ENCODE measurements at regions not wholly inside any gene's neighbourhood (a gene's known extent, or its start where the extent isn't known, plus 50 kb on each side); places are given as distances from the start of the nearest gene placed in this dataset.

DNA sequence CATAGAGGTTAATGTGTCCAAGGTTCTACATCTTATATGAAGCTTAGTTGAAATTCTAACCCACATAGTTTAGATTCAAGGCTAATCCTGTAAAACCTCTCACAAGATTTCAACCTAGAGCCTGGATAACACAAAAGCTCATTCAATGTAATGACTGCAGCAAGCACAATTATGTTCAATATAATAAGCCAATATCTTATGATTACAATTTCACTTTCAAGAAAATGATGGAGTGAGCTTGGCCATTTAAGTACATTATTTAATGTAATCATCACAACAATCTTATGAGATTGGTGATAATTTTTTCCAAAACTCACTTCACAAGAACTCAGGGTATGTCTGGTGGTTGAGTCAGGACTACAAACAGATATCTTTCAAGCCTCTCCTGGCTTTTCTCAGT, 1140.8 kb upstream of the WWC1 start (continued):
- TF ChIP-seq, protein P1, sequence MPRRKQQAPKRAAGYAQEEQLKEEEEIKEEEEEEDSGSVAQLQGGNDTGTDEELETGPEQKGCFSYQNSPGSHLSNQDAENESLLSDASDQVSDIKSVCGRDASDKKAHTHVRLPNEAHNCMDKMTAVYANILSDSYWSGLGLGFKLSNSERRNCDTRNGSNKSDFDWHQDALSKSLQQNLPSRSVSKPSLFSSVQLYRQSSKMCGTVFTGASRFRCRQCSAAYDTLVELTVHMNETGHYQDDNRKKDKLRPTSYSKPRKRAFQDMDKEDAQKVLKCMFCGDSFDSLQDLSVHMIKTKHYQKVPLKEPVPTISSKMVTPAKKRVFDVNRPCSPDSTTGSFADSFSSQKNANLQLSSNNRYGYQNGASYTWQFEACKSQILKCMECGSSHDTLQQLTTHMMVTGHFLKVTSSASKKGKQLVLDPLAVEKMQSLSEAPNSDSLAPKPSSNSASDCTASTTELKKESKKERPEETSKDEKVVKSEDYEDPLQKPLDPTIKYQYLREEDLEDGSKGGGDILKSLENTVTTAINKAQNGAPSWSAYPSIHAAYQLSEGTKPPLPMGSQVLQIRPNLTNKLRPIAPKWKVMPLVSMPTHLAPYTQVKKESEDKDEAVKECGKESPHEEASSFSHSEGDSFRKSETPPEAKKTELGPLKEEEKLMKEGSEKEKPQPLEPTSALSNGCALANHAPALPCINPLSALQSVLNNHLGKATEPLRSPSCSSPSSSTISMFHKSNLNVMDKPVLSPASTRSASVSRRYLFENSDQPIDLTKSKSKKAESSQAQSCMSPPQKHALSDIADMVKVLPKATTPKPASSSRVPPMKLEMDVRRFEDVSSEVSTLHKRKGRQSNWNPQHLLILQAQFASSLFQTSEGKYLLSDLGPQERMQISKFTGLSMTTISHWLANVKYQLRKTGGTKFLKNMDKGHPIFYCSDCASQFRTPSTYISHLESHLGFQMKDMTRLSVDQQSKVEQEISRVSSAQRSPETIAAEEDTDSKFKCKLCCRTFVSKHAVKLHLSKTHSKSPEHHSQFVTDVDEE (CRISPR knock-in tag; IDR thresholded peaks at IDR 0.05), result no peak
- TF ChIP-seq CSDC2 (CRISPR knock-in tag; IDR thresholded peaks at IDR 0.05), result no peak
- TF ChIP-seq OSR1 (CRISPR knock-in tag; IDR thresholded peaks at IDR 0.05), result no peak
- TF ChIP-seq ZNF70 (CRISPR knock-in tag; IDR thresholded peaks at IDR 0.05), result no peak
- TF ChIP-seq PPARA (CRISPR knock-in tag; IDR thresholded peaks at IDR 0.05; ENCODE audit: borderline replicate concordance), result no peak
- TF ChIP-seq TCF4 (CRISPR knock-in tag; IDR thresholded peaks at IDR 0.05; ENCODE audit: borderline replicate concordance), result no peak

DNA sequence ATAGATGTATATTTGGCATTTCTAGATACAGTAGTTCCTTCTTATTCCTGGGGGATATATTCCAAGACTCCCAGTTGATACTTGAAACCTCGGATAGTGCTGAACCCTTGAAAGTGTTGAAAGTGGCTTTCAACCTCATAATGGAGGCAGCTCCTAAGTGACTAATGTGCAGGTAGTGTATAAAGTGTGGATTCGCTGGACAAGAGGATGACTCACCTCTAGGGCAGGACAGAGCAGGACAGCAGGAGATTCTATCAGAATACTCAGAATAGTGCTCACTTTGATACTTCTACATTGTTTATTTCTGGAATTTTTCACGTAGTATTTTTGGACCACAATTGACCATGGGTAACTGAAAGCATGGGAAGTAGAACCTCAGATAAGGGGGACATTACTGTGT, 1138.9 kb upstream of the WWC1 start:
- TF ChIP-seq, protein P2, sequence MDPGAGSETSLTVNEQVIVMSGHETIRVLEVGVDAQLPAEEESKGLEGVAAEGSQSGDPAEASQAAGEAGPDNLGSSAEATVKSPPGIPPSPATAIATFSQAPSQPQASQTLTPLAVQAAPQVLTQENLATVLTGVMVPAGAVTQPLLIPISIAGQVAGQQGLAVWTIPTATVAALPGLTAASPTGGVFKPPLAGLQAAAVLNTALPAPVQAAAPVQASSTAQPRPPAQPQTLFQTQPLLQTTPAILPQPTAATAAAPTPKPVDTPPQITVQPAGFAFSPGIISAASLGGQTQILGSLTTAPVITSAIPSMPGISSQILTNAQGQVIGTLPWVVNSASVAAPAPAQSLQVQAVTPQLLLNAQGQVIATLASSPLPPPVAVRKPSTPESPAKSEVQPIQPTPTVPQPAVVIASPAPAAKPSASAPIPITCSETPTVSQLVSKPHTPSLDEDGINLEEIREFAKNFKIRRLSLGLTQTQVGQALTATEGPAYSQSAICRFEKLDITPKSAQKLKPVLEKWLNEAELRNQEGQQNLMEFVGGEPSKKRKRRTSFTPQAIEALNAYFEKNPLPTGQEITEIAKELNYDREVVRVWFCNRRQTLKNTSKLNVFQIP (CRISPR knock-in tag; IDR thresholded peaks at IDR 0.05; ENCODE audit: borderline replicate concordance, low read depth), result no peak
- TF ChIP-seq ZFP30 (CRISPR knock-in tag; IDR thresholded peaks at IDR 0.05) (no peak), SNAI2 (CRISPR knock-in tag; IDR thresholded peaks at IDR 0.05) (no peak), ARNTL (CRISPR knock-in tag; IDR thresholded peaks at IDR 0.05; ENCODE audit: borderline replicate concordance, low read depth) (no peak), TCF4 (CRISPR knock-in tag; IDR thresholded peaks at IDR 0.05; ENCODE audit: borderline replicate concordance) (no peak), PPARA (CRISPR knock-in tag; IDR thresholded peaks at IDR 0.05; ENCODE audit: borderline replicate concordance) (no peak), TOX (CRISPR knock-in tag; IDR thresholded peaks at IDR 0.05; ENCODE audit: borderline replicate concordance) (no peak), ESRRG (CRISPR knock-in tag; IDR thresholded peaks at IDR 0.05) (no peak)
- TF ChIP-seq, protein P3, sequence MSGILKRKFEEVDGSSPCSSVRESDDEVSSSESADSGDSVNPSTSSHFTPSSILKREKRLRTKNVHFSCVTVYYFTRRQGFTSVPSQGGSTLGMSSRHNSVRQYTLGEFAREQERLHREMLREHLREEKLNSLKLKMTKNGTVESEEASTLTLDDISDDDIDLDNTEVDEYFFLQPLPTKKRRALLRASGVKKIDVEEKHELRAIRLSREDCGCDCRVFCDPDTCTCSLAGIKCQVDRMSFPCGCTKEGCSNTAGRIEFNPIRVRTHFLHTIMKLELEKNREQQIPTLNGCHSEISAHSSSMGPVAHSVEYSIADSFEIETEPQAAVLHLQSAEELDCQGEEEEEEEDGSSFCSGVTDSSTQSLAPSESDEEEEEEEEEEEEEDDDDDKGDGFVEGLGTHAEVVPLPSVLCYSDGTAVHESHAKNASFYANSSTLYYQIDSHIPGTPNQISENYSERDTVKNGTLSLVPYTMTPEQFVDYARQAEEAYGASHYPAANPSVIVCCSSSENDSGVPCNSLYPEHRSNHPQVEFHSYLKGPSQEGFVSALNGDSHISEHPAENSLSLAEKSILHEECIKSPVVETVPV (CRISPR knock-in tag; IDR thresholded peaks at IDR 0.05), result no peak
- TF ChIP-seq, protein P4, sequence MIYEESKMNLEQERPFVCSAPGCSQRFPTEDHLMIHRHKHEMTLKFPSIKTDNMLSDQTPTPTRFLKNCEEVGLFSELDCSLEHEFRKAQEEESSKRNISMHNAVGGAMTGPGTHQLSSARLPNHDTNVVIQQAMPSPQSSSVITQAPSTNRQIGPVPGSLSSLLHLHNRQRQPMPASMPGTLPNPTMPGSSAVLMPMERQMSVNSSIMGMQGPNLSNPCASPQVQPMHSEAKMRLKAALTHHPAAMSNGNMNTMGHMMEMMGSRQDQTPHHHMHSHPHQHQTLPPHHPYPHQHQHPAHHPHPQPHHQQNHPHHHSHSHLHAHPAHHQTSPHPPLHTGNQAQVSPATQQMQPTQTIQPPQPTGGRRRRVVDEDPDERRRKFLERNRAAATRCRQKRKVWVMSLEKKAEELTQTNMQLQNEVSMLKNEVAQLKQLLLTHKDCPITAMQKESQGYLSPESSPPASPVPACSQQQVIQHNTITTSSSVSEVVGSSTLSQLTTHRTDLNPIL (CRISPR knock-in tag; IDR thresholded peaks at IDR 0.05; ENCODE audit: low read depth), result no peak
- ATAC-seq, result no peak

DNA sequence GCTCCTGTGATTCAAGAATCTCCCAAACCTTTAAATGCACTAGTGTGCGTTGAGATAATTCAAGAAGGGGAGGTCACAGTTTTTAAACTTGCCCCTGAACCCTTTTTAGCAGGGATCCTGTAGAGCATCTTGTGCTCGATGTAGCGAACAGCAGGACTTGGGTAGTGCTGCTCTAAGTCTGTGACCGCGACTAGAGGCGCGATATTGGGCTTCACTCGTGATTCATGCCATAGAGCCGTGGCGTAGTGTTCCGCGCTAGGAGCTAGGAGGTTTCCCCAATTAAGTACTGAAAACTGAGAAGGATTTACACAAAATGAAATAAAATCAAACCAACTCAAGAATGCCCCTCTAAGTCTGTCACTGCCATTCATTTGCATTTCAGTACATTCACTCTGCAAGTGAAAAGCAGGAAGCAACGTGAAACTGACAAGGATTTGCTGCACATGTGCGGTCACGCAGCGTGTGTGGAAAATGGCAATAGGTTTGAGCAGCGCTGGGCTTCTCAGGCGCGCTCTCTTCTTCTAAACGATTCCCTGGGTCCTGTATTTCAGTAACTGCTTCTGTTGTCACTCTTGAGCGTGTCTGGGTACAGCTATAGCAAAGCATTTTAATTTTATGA, 1135.9 kb upstream of the WWC1 start:
- ATAC-seq, result no peak
- TF ChIP-seq ZNF70 (CRISPR knock-in tag; IDR thresholded peaks at IDR 0.05), result no peak
- no peak for TF ChIP-seq ARNTL (CRISPR knock-in tag; IDR thresholded peaks at IDR 0.05; ENCODE audit: borderline replicate concordance, low read depth)
- no peak for TF ChIP-seq OSR1 (CRISPR knock-in tag; IDR thresholded peaks at IDR 0.05)
- TF ChIP-seq TOX (CRISPR knock-in tag; IDR thresholded peaks at IDR 0.05; ENCODE audit: borderline replicate concordance), result no peak
- TF ChIP-seq ZFP30 (CRISPR knock-in tag; IDR thresholded peaks at IDR 0.05), result no peak
- TF ChIP-seq, protein P5, sequence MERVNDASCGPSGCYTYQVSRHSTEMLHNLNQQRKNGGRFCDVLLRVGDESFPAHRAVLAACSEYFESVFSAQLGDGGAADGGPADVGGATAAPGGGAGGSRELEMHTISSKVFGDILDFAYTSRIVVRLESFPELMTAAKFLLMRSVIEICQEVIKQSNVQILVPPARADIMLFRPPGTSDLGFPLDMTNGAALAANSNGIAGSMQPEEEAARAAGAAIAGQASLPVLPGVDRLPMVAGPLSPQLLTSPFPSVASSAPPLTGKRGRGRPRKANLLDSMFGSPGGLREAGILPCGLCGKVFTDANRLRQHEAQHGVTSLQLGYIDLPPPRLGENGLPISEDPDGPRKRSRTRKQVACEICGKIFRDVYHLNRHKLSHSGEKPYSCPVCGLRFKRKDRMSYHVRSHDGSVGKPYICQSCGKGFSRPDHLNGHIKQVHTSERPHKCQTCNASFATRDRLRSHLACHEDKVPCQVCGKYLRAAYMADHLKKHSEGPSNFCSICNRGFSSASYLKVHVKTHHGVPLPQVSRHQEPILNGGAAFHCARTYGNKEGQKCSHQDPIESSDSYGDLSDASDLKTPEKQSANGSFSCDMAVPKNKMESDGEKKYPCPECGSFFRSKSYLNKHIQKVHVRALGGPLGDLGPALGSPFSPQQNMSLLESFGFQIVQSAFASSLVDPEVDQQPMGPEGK (CRISPR knock-in tag; IDR thresholded peaks at IDR 0.05; ENCODE audit: borderline replicate concordance), result no peak
- TF ChIP-seq, protein P2 (CRISPR knock-in tag; IDR thresholded peaks at IDR 0.05; ENCODE audit: borderline replicate concordance, low read depth), result no peak

All from SK-N-SH treated with all-trans-retinoic acid at 6 μM for 48 hours (cell line).